Gastroesophageal sphincter (tissue), 3 donors: ENCODE measurements at regions not wholly inside any gene's neighbourhood (a gene's known extent, or its start where the extent isn't known, plus 50 kb on each side); places are given as distances from the start of the nearest gene placed in this dataset.

Source experiments
- CTCF ChIP-seq, 4 experiments: fragments of 200-600 bp in 2 of 4; fragments of 450-650 bp in 2 of 4; sonication (generic) in 1 of 4; IDR thresholded peaks; one replicate each; pipeline ENCODE4 v1.5.1; 2017 to 2019; ENCODE audit warnings: antibody characterized with exemption in 4 of 4, mild to moderate bottlenecking in 2 of 4, moderate library complexity in 2 of 4
- EP300 ChIP-seq: sonication (generic); formaldehyde crosslinking; IDR thresholded peaks from one replicate; pipeline ENCODE4 v1.6.1; 2017; ENCODE audit warnings: antibody characterized with exemption, mild to moderate bottlenecking
- POLR2A ChIP-seq, 2 donors: fragments of 450-650 bp; IDR thresholded peaks; one replicate each; pipeline ENCODE4 v1.6.1; 2017; ENCODE audit warnings: antibody characterized with exemption in 2 of 2, mild to moderate bottlenecking in 2 of 2, moderate library complexity in 1 of 2

- TF ChIP-seq CTCF (IDR thresholded peaks at IDR 0.05) (no peak), EP300 (no peak), POLR2A (IDR thresholded peaks at IDR 0.05) (no peak)
These were observed 339.9 kb downstream of the KCNS3 start for GRCh38 chr2:18218160-18218933.
